WTC11 (cell line): ENCODE measurements at regions not wholly inside any gene's neighbourhood (a gene's known extent, or its start where the extent isn't known, plus 50 kb on each side); places are given as distances from the start of the nearest gene placed in this dataset.

Source experiments
- ATAC-seq: fragments of 200-7000 bp; cut with Tn5 transposase; 2 replicates; pipeline ENCODE4 v1.10.0; 2021; ENCODE audit warnings: mild to moderate bottlenecking, moderate library complexity
- CTCF ChIA-PET: fragments of 300-600 bp; sonication (Branson Sonifier 250); formaldehyde crosslinking; loops from one replicate; lab custom pipeline; 2021; ENCODE audit warnings: antibody characterized with exemption; lab: Charles Lee
- POLR2A ChIA-PET: fragments of 350-600 bp; sonication (Branson Sonifier 250); formaldehyde crosslinking; loops from one replicate; lab custom pipeline; 2021; ENCODE audit warnings: antibody characterized with exemption; lab: Charles Lee
- DNase-seq: peaks from one replicate; pipeline ENCODE4 v3.0.0; 2021; ENCODE audit warnings: low spot score
- H3K27ac Mint-ChIP-seq: 2 replicates; pipeline ENCODE4 v1.8.0; 2021; ENCODE audit warnings: mixed read lengths
- H3K27me3 Mint-ChIP-seq: 2 replicates; pipeline ENCODE4 v1.8.0; 2021; ENCODE audit warnings: low read depth, mild to moderate bottlenecking, moderate library complexity, mixed read lengths
- H3K36me3 Mint-ChIP-seq: 2 replicates; pipeline ENCODE4 v1.8.0; 2021; ENCODE audit warnings: mixed read lengths
- H3K4me1 Mint-ChIP-seq: 2 replicates; pipeline ENCODE4 v1.8.0; 2022; ENCODE audit warnings: mixed read lengths
- H3K4me3 Mint-ChIP-seq: 2 replicates; pipeline ENCODE4 v1.8.0; 2021; ENCODE audit warnings: mild to moderate bottlenecking, moderate library complexity, mixed read lengths
- H3K9me3 Mint-ChIP-seq: 2 replicates; pipeline ENCODE4 v1.8.0; 2021; ENCODE audit warnings: mixed read lengths
- EMX1 ChIP-seq: fragments of 250-450 bp; sonication (Bioruptor Pico); IDR thresholded peaks from 2 replicates; pipeline ENCODE4 v1.8.0; 2021; ENCODE audit warnings: mild to moderate bottlenecking
- SMAD3 ChIP-seq: sonication (generic); formaldehyde crosslinking; IDR thresholded peaks from 2 replicates; pipeline ENCODE4 v1.8.0; 2022; ENCODE audit warnings: missing genetic modification reagents, mild to moderate bottlenecking, borderline replicate concordance
- SP1 ChIP-seq: sonication (generic); formaldehyde crosslinking; conservative IDR thresholded peaks from 2 replicates; pipeline ENCODE4 v1.8.1; 2022; ENCODE audit warnings: missing genetic modification reagents
- ZNF232 ChIP-seq: sonication (generic); formaldehyde crosslinking; IDR thresholded peaks from 2 replicates; pipeline ENCODE4 v1.8.0; 2022; ENCODE audit warnings: mild to moderate bottlenecking, missing genetic modification reagents
- TF ChIP-seq, protein P1 (sequence below): fragments of 250-450 bp; sonication (Bioruptor Pico); IDR thresholded peaks from 2 replicates; pipeline ENCODE4 v1.9.0; 2021; ENCODE audit warnings: mild to moderate bottlenecking
- TF ChIP-seq, protein P2 (sequence below): fragments of 250-450 bp; sonication (Bioruptor Pico); IDR thresholded peaks from 2 replicates; pipeline ENCODE4 v1.9.0; 2021; ENCODE audit warnings: moderate library complexity, mild to moderate bottlenecking, inconsistent platforms, borderline replicate concordance
- TF ChIP-seq, protein P3 (sequence below): sonication (generic); formaldehyde crosslinking; conservative IDR thresholded peaks from 2 replicates; pipeline ENCODE4 v1.8.1; 2023; ENCODE audit warnings: mild to moderate bottlenecking, low read depth, missing genetic modification reagents, moderate library complexity
- TF ChIP-seq, protein P4 (sequence below): sonication (generic); formaldehyde crosslinking; IDR thresholded peaks from 2 replicates; pipeline ENCODE4 v1.8.0; 2022; ENCODE audit warnings: mild to moderate bottlenecking, missing genetic modification reagents
- TF ChIP-seq, protein P5 (sequence below): sonication (generic); formaldehyde crosslinking; IDR thresholded peaks from 2 replicates; pipeline ENCODE4 v1.8.0; 2023; ENCODE audit warnings: missing genetic modification reagents, mild to moderate bottlenecking, borderline replicate concordance

DNA sequence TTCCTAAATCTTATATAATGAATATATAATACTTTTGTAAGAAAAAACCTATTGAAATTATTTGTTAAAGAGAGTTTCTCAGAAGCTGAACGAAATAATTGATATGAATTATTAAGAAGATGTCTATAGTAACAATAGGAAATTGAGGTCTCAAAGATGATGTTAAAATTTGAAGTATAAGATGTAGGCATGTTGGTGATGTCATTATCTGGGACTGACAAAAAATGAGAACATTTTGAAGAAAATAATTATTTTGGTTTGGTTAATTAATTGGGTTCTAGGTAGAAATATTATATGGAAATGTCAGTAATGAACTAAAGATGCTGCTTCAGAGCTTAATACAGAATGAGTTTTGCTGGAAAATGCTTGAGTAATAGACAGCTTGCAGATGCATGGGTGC, 501.4 kb upstream of the ST8SIA4 start (continued):
- TF ChIP-seq, protein P1, sequence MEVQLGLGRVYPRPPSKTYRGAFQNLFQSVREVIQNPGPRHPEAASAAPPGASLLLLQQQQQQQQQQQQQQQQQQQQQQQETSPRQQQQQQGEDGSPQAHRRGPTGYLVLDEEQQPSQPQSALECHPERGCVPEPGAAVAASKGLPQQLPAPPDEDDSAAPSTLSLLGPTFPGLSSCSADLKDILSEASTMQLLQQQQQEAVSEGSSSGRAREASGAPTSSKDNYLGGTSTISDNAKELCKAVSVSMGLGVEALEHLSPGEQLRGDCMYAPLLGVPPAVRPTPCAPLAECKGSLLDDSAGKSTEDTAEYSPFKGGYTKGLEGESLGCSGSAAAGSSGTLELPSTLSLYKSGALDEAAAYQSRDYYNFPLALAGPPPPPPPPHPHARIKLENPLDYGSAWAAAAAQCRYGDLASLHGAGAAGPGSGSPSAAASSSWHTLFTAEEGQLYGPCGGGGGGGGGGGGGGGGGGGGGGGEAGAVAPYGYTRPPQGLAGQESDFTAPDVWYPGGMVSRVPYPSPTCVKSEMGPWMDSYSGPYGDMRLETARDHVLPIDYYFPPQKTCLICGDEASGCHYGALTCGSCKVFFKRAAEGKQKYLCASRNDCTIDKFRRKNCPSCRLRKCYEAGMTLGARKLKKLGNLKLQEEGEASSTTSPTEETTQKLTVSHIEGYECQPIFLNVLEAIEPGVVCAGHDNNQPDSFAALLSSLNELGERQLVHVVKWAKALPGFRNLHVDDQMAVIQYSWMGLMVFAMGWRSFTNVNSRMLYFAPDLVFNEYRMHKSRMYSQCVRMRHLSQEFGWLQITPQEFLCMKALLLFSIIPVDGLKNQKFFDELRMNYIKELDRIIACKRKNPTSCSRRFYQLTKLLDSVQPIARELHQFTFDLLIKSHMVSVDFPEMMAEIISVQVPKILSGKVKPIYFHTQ (CRISPR knock-in tag): no peak
- no peak for TF ChIP-seq SMAD3 (CRISPR knock-in tag)
- TF ChIP-seq, all 79 proteins: peak for 0

DNA sequence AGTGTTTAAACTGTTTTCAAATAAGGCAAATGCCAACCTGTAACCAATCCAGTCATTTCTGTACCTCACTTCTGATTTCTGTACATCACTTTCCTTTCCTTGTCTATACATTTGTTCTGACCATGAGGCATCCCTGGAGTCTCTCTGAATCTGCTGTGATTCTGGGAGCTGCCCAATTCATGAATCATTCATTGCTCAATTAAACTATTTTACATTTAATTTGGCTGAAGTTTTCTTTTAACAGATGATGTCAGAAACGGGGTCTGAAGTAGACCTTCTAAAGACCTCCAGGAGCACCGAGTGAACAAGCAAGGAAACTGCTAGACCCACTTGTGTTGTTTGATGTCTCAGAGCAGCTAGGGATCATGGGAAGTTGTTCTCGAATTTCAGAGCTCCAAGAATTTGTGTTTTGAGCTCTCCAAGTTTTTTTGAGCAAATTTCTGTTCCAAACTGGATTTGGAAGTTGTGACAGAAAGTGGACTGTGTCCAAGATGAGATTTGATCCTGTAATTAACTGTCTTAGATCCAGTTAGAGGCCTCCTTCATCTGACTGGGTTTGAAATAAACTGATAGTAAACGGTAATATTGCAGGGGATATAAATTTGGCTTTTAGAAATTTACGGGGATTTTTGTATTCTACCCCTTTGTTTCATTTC, 490.8 kb upstream of the ST8SIA4 start:
- ChIA-PET POLR2A (no interaction called here), CTCF (no interaction called here)
- ATAC-seq: no peak
- no peak for DNase-seq
- H3K36me3 Mint-ChIP-seq: peaks cover 21% of the 10 kb centered on the region
- peaks cover 32% of the 10 kb centered on the region for H3K9me3 Mint-ChIP-seq
- no peaks in the 10 kb centered on the region for H3K27me3 Mint-ChIP-seq
- no peak overlapping the region for H3K27ac Mint-ChIP-seq
- no peak overlapping the region for H3K4me3 Mint-ChIP-seq
- TF ChIP-seq, protein P2, sequence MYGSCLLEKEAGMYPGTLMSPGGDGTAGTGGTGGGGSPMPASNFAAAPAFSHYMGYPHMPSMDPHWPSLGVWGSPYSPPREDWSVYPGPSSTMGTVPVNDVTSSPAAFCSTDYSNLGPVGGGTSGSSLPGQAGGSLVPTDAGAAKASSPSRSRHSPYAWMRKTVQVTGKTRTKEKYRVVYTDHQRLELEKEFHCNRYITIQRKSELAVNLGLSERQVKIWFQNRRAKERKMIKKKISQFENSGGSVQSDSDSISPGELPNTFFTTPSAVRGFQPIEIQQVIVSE (CRISPR knock-in tag): no peak
- TF ChIP-seq ZNF232 (CRISPR knock-in tag): no peak
- TF ChIP-seq SP1 (CRISPR knock-in tag): no peak
- TF ChIP-seq, protein P3, sequence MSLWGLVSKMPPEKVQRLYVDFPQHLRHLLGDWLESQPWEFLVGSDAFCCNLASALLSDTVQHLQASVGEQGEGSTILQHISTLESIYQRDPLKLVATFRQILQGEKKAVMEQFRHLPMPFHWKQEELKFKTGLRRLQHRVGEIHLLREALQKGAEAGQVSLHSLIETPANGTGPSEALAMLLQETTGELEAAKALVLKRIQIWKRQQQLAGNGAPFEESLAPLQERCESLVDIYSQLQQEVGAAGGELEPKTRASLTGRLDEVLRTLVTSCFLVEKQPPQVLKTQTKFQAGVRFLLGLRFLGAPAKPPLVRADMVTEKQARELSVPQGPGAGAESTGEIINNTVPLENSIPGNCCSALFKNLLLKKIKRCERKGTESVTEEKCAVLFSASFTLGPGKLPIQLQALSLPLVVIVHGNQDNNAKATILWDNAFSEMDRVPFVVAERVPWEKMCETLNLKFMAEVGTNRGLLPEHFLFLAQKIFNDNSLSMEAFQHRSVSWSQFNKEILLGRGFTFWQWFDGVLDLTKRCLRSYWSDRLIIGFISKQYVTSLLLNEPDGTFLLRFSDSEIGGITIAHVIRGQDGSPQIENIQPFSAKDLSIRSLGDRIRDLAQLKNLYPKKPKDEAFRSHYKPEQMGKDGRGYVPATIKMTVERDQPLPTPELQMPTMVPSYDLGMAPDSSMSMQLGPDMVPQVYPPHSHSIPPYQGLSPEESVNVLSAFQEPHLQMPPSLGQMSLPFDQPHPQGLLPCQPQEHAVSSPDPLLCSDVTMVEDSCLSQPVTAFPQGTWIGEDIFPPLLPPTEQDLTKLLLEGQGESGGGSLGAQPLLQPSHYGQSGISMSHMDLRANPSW (CRISPR knock-in tag): no peak
- TF ChIP-seq EMX1 (CRISPR knock-in tag): no peak
- TF ChIP-seq, protein P1 (CRISPR knock-in tag): no peak
- TF ChIP-seq, protein P4, sequence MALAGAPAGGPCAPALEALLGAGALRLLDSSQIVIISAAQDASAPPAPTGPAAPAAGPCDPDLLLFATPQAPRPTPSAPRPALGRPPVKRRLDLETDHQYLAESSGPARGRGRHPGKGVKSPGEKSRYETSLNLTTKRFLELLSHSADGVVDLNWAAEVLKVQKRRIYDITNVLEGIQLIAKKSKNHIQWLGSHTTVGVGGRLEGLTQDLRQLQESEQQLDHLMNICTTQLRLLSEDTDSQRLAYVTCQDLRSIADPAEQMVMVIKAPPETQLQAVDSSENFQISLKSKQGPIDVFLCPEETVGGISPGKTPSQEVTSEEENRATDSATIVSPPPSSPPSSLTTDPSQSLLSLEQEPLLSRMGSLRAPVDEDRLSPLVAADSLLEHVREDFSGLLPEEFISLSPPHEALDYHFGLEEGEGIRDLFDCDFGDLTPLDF (CRISPR knock-in tag): no peak
- TF ChIP-seq, protein P5, sequence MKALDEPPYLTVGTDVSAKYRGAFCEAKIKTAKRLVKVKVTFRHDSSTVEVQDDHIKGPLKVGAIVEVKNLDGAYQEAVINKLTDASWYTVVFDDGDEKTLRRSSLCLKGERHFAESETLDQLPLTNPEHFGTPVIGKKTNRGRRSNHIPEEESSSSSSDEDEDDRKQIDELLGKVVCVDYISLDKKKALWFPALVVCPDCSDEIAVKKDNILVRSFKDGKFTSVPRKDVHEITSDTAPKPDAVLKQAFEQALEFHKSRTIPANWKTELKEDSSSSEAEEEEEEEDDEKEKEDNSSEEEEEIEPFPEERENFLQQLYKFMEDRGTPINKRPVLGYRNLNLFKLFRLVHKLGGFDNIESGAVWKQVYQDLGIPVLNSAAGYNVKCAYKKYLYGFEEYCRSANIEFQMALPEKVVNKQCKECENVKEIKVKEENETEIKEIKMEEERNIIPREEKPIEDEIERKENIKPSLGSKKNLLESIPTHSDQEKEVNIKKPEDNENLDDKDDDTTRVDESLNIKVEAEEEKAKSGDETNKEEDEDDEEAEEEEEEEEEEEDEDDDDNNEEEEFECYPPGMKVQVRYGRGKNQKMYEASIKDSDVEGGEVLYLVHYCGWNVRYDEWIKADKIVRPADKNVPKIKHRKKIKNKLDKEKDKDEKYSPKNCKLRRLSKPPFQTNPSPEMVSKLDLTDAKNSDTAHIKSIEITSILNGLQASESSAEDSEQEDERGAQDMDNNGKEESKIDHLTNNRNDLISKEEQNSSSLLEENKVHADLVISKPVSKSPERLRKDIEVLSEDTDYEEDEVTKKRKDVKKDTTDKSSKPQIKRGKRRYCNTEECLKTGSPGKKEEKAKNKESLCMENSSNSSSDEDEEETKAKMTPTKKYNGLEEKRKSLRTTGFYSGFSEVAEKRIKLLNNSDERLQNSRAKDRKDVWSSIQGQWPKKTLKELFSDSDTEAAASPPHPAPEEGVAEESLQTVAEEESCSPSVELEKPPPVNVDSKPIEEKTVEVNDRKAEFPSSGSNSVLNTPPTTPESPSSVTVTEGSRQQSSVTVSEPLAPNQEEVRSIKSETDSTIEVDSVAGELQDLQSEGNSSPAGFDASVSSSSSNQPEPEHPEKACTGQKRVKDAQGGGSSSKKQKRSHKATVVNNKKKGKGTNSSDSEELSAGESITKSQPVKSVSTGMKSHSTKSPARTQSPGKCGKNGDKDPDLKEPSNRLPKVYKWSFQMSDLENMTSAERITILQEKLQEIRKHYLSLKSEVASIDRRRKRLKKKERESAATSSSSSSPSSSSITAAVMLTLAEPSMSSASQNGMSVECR (CRISPR knock-in tag): no peak
- H3K4me1 Mint-ChIP-seq: no peaks in the 10 kb centered on the region
